ENCODE measurements at regions not wholly inside any gene's neighbourhood (a gene's known extent, or its start where the extent isn't known, plus 50 kb on each side); places are given as distances from the start of the nearest gene placed in this dataset.
"Not testable (repeated sequence)": the region's sequence is repeated elsewhere in the genome, so short reads cannot be mapped to it uniquely, and the experiment has no call there.

DNA sequence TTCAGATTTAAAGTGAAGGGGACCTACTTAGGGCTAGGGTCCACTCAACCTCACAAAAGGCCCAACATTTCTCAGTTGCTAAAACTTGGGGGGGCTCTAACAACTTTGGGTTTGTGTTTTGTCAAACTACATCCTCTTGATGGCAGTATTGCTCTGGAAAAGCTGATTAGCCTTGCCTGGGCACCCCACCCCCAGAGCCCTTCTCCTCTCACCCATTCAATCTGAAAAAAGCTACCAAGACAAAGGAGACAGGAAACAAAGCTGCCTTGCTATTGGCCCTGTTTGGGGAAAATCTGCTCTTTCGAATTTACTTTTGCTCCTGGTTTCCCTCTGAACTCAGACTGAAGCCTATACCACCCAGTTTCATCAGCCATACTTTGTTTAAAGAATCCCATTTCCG, 195.2 kb upstream of the STK26 start:
- no peak for DNase-seq (ENCODE audit: low read depth)

DNA sequence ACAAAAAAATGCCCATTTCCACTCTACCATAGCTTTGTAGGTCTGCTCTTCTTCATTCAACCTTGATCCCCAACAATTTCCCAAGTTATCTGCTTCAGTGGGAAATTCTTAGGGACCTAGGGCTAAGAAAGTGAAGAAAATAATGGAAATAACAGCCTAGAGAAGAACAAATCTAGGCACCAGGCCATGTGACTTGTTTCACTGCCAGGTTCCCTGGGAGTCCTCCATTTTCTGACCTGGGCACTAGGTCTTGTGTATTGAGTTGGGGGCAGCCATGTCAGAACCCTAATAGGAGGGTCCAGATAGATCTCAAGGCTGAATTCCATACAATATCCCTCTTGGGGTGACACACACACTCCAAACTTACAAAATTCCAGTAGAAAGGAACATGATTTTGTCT, 194.6 kb upstream of the STK26 start:
- no peak for DNase-seq (ENCODE audit: low read depth)

DNA sequence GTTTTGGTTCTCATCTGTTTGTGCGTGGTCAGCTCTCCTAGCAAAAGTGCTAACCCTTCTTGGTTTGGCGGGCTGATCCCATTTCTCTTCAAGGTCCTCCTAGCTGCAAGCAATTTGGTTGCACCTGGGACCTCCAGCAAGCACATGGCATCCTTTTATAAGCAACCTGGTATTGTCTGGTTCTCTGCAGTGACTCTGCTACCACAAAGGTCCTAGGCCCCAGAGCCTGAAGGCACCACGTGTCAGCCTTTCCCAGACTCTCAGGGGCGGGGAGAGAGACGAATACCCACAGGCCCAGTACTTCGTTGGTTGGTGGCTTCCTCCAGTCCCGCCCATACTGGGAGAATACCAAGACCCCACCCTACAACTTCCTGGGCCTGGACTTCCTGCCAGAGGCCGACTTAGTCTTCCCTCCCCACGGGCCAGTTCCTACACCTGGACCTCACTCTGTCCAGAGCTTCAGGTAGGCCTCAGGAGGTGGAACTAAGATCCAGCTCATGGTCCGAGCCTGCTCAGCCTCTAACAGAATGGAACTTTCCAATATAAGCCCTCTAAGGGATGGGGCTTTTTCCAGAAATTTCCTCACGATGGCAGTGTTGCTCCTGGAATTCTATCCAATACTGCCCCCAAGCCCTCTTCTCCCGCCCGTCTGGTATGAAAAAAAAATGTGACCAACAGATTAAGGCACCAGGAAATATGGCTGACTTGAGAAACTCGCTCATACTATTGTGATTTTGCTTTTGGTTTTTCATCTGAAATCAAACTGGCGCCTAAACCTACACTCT, 192.5 kb upstream of the STK26 start:
- DNase-seq (ENCODE audit: low read depth), result no peak

DNA sequence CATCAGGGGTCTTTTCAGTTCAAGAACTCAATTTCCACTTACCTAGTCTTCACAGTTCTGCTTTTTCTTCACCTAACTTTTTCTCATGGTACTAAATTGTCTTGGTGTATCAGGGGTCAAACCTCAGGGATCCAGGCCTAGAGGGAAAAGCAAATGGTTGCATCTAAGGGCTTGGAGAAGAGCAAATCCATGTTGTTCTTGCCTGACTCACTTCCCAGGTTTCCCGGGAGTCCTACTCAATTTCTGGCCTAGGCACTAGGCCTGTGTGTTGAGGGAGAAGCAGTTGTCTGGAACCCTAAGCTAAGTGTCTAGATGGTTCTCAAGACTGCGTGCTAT, 191.9 kb upstream of the STK26 start:
- DNase-seq (ENCODE audit: low read depth), result no peak

DNA sequence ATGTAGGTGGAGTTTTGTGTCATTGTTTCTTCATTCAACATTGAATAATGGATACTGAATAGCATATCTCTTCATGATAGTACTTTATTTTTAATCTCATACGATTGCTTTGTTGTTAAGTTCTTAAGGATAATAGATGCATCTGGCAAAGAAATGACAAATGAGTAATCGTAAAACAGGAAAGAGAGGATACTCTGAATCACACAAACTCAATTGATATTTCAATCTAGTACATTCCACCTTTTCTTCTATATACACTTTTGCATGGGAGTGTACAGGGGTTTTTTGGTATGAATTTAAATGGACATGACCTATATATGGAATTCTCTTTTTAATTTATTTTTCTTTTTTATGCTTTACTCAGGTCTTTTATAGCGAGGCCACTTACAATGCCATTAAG, 186.9 kb upstream of the STK26 start:
- DNase-seq (ENCODE audit: low read depth), result no peak

DNA sequence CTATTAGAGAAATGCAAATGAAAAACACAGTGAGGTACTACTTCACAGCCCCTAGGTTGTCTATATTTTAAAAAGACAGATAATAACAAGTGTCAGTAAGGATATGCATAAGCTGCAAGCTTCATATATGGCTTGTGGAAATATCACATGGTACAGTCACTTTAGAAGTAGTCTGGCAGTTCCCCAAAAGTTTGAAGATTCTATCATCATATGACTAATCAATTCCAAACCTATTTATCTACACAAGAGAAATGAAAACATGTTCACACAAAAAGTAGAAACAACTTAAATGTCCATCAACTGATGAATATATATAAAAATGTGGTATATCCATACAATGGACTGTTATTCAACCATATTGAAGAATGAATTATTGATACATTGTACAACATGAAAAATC, 185.8 kb upstream of the STK26 start:
- no peak for DNase-seq (ENCODE audit: low read depth)

DNA sequence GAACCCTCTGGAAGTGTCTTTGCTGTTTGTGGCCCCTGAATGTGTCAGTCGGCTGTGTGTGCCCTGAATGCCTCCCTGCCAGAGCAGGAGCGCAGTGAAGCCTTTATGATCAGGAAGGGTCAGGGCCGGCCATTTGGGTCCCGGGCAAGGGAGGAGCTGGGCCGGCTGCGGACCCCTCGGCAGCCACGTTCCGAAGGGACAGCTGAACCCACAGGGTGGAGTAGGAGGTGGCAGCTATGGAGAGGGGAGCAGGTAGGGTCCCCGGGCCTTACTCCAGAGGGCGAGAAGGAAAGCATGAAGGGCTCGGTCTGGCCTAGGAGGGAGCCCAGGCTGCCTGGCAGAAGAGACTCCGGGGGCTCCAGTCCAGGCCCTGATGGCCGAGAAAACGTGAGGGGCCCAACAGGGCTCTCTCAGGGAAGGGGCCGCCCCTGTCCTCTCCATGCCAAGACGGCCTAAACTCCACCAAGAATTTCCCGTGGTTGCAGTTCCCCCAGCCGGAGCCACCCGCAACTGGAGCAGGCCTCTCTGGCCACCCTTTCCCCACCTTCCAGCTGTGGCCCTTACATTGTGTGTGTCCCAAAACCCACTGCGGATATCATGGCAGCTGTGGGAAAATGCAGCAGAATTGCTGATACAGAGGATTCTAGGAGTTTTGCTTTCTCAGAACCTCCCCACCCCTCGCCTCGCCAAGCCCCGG, 182.2 kb upstream of the STK26 start:
- DNase-seq (ENCODE audit: low read depth), result no peak

DNA sequence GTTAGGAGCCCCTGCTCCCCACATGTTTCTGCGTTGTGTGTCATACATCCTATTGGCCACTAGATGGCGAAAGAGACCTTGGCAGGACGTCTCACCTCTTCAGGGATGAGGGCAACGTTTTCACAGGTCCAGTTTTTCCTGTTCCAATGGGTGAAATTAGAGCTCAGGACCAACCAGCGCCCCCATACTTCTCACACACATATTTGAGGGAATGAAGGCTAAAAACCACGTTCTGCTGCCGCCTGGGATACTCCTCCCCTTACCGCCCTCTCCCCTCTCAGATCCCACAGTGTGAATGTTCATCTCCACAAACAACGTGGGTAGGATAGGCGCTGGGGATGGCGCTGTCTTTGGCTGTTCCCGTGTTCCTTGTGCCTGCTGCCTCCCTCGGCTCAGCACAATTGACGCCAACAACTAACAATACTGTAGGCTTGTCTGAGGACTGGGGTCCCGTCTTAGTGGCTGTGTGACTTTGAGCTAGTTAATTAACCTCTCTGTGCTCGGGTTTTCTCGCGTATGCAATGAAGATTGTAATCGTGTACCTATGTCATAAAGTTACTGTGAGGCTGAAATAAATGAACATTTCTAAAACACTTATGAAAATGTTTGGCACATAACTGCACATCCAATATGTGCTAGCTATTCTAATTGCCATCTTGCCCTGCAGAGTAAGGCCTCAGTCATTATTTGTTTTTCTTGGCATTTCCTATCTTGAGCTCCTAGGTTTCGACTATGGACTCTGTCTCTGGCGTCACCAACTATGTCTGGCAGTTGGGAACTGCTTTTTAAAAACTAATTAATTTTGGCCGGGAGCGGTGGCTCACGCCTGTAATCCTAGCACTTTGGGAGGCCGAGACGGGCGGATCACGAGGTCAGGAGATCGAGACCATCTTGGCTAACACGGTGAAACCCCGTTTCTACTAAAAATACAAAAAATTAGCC, 181.3 kb upstream of the STK26 start:
- DNase-seq (ENCODE audit: low read depth), result no peak

DNA sequence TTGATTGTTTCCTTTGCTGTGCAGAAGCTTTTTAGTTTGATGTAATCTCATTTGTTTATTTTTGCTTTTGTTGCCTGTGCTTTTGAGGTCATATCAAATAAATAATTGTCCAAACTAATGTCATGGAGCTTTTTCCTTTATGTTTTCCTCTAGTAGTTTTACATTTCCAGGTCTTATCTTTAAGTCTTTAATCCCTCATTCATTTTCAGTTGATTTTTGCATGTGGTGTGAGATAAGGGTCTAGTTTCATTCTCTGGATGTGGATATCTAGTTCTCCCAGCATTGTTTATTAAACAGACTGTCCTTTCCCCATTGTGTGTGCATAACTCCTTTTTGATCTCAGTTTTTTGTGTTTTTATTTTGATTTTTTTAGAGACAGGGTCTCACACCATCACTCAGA, 179.1 kb upstream of the STK26 start:
- DNase-seq (ENCODE audit: low read depth), result no peak

DNA sequence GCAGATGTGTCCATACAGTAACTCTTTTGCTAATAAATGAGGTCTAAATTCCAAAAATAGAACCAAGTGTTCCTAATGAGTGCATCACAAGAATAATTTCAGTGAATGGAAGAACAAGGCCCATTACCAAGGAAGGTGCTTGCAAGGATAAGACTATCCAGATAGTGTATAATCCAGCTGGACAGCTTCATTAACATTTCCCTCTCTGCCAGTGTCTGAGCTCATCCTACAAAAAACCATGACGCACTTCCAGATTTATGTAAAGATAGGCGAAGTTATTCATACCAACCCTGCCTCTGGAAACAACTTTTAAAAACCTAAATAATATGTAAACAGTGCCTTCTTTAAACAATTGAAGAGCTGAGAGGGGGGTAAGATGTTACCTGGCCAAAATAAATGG, 177.9 kb upstream of the STK26 start:
- no peak for DNase-seq (ENCODE audit: low read depth)

DNA sequence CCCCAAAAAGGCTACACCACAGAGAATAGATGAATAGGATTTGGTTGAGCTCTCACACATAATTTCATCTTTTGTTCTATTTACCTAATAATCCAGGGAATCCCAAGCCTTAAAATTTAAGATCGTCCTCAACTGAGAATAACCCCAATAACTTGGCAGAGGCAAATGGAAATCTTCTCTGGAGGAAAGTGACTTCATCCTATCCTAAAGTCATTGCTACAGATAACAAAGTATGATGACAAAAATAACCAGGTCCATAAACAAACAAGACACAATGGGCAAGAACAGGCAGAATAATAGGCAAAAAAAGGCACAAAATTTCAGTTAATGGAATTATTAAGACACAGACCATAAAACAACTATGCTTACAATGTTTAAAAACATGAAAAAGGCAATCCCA, 177.3 kb upstream of the STK26 start:
- no peak for DNase-seq (ENCODE audit: low read depth)

DNA sequence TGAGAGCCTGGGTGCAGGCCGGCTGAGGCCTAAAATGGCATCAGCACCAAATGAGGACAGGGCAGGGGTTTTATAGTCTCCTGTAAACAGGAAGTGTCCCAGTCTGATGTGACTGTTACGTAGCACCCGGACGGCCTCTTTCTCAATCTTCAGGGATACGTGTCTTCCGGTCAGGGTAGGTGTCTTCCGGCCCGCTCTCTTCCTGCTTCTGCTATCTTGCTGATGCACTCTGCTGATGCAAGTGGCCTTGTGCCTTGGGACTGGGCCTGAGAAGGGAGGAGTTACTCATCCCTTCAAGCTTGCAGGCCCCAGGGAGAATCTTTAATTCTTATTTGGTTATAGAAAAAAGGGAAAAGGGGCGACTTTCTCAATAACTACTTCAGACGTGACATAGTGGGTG, 172.1 kb upstream of the STK26 start:
- not testable (repeated sequence) for DNase-seq (ENCODE audit: low read depth)

DNA sequence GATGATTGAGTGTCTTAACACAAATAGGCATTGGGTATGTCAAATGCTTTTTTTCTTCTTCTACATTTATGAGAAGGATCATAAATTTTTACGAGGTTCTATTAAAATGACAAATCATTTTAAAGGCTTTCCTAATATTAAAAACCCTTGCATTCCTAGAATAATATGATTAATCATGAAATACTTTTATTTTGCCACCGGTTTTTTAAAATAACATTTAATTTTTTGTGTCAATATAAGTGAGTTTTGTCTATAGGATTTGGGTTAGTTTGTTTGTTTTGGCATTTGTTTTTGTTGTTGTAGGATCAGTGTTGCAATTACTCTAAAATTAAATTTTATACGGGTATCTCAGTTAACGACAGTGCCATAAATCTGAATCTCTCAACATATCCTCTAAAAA, 169.7 kb upstream of the STK26 start:
- DNase-seq (ENCODE audit: low read depth), result no peak

DNA sequence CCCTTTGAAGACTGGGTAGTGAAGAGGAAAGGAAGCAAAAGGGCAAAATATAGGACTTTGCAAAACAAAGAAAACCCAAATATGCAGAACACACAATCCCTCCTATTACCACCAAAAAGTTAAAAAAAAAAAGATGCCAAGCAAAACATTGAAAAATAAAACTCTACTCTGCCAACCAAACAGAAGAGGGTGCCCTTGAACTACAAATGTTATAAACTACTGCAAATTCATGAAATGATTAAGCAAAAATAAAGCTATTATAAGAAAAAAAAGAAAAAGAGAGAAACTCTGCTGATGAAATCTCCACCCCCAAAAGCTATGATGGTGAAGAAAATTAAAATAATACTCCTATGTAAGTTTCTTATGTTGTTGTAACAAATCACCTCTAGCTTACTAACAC, 168.5 kb upstream of the STK26 start:
- DNase-seq (ENCODE audit: low read depth), result no peak

DNA sequence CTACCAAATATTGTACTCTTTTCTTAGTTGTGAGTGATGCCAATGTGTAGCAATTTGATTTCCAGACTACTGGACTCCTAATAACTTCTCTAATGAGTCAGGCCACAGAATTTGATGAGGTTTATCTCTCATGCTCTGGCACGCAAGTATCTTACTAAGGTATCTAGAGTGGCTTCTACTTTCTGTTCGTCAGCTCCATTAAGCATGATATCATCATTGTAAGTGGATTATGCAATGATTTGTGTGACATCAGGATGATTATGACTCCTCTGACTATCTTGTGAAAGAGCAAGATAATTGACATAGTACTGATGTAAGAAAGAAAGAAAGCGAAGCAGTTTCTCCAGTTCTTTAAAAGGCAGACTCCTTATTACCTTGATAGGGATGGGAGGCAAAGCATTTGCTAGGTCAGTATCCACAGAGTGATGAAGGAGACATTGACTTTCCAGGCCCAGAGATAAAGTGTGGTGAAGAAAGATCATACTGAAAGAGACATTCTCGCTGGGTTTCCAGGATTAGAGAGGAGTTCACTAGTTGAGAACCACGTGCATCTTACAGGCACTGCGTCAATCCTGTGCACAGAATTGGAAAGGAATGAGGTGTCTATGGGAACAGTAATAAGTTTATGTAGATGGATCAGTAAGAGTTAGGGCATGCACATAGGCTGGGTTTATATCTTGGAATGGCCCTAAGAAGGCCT, 161.9 kb upstream of the STK26 start:
- no peak for DNase-seq (ENCODE audit: low read depth)

DNA sequence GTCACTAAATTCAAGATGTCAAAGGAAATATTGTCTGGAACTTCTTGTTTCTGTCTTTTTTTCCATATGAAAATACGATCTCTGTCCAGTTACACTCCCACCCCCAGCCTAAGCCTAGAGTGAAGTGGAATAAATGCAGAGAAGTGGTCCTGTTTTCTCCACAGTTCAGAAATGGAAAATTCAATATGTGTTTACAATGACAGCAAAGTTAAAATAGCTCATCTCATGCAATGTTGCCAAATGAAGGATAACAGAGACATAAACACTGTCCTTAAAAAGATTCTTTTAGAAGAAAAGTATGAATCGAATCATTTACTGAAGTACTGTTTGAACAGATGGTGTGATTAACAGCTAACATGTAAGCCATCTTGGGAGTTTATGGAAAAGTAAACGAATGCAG, 160.8 kb upstream of the STK26 start:
- DNase-seq (ENCODE audit: low read depth), result no peak

DNA sequence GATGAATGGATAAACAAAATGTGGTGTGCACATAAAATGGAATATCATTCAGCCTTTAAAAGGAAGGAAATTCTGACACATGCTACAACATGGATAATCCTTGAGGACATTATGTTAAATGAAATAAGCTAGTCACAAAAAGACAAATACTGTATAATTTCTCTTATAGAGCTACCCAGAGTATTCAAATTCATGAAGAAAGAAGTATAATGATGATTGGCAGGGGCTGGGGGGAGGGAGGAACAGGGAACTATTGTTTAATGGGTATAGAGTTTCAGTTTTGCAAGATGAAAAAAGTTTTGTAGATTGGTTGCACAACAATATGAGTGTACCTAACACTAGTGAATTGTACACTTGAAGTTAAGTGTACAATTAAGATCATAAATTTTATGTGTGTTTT, 153.9 kb upstream of the STK26 start:
- no peak for DNase-seq (ENCODE audit: low read depth)

DNA sequence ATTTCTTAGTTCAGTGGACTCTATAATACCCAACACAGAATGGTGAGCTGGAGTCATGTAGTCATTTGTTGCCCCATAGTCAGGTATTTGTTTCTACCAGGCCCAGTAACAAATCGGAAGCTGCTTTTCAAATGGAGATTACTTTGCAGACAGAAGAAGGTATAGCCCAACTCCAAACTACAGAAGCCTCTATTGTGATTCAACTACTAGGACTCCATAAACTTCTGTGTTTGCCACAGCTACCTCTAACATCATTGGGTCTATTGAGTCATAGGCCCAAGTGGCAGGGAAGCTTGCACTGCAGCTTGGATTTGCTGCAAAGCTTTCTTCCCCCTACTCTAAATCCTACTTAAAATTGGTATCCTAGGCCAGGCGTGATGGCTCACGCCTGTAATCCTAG, 148.8 kb upstream of the STK26 start:
- DNase-seq (ENCODE audit: low read depth), result no peak

DNA sequence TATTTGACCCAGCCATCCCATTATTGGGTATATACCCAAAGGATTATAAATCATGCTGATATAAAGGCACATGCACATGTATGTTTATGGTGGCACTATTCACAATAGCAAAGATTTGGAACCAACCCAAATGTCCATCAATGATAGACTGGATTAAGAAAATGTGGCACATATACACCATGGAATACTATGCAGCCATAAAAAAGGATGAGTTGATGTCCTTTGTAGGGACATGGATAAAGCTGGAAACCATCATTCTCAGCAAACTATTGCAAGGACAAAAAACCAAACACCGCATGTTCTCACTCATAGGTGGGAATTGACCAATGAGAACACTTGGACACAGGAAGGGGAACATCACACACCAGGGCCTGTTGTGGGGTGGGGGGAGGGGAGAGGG, 147.3 kb upstream of the STK26 start:
- DNase-seq (ENCODE audit: low read depth), result not testable (repeated sequence)

DNA sequence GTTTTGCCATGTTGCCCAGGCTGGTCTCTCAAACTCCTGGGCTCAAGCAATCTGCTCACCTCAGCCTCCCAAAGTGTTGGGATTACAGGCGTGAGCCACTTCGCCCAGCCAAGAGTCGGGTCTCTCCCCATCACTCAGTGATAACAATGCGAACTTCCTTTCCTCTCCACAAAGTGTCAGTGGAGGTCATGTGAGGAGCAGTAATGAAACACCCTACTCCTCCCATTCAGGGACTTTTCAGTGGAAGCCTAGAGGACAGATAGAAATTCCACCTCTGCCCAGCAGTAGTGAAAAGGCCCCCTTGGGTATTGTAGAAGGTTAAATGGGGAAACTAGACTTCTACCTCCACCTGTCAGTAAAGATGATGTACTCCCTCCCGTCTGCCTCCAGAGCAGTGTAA, 141.9 kb upstream of the STK26 start:
- no peak for DNase-seq (ENCODE audit: low read depth)

DNA sequence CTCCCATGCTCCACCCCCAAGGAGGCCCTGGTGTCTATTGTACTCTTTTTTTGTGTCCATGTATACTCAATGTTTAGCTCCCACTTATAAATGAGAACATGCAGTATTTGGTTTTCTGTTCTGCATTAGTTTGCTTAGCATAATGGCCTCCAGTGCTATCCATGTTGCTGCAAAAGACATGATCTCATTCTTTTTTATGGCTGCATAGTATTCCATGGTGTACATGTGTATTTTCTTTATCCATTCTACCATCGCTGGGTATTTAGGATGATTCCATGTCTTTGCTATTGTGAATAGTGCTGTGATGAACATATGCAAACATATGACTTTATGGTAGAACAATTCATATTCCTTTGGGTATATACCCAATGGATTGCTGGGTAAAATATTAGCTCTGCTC, 138.1 kb upstream of the STK26 start:
- DNase-seq (ENCODE audit: low read depth), result not testable (repeated sequence)

DNA sequence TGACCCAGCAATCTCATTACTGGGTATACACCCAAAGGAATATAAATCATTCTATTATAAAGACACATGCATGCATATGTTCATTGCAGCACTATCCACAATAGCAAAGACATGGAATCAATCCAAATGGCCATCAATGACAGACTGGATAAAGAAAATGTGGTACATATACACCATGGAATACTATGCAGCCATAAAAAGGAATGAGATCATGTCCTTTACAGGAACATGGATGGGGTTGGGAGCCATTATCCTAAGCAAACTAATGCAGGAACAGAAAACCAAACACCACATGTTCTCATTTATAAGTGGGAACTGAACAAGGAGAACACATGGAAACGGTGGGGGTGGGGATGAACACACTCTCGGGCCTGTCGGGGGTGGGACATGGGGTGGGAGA, 129.2 kb upstream of the STK26 start:
- DNase-seq (ENCODE audit: low read depth), result not testable (repeated sequence)
